ENCODE measurements at regions not wholly inside any gene's neighbourhood (a gene's known extent, or its start where the extent isn't known, plus 50 kb on each side); places are given as distances from the start of the nearest gene placed in this dataset.

DNA sequence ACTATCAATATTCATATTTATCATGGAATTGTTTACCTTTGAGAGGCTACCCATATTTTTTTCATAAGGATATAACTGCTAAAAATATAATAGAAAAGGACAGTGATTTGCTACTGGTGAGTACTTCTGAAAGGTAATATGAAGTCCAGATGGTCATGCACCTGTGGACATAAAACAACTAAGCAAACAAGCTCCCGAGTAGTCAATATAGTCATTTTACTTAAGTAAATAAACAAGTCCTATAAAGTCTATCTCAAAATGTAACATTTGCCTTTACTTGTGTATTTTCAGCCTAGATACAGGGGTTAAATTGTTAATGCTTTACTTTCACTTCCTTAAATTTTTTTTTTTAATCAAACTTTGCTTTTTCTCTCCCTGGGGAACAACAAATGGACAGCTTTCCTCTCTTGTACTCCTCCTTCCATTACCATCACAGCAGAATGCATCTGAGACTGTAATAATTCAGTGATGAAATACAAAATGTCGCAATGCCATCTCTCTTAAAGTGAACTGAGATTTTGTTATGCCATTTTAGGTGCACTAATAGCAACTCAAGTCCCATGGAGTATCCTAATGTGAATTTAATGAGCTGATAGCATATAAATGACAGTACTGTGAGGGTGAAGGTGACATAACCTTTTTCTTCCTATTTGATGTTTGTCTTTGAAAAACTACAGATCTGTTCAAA lies 1325.4 kb upstream of the ZEB2 start:
- DNase-seq: no peak

GRCh38 chr2:145841973-145842372 lies 1322.1 kb upstream of the ZEB2 start:
- no peak for DNase-seq

DNA sequence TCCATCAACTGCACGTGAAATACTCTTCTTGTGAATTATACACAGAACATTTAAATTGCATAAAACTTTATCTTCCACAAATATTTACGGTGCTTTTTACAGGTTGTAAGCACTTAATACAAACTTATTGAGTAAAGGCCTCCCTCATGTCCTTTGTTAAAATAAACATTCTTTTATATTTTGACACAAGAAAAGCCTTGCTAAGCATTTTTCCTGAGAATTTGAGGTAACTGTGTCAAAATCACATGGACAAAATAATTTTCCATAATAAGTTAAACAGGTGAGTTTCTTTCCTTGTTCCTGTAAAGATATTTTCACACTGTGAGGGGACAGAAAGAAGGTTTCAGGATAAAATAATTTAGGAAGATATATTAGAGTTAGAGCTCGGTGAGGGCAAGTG lies 1317.1 kb upstream of the ZEB2 start:
- DNase-seq: no peak

GRCh38 chr2:145835665-145836064 lies 1315.7 kb upstream of the ZEB2 start:
- DNase-seq: no peak

GRCh38 chr2:145832681-145833080 lies 1312.8 kb upstream of the ZEB2 start:
- DNase-seq: no peak

DNA sequence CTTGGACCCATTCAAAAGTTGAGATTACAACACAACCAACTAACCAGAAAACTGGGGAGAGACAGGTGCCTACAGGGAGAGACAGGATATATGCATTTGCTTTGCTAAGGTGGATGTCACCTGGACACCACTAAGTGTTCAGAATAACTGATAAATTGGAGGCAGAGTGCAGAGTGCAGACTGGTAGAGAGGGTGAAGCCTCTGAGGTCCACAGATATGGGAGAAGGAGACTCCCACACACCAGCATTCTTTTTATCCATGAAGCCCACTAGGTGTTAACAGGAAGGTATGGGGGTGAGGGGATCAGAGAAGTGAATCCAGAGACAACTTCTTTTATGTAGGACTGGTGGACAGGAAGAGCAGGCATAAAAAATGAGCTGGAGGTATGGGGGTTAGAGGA lies 1310.0 kb upstream of the ZEB2 start:
- no peak for DNase-seq

GRCh38 chr2:145827235-145827634 lies 1307.3 kb upstream of the ZEB2 start:
- no peak for DNase-seq

- no peak for DNase-seq
Measured at GRCh38 chr2:145824384-145824783, 1304.5 kb upstream of the ZEB2 start.

GRCh38 chr2:145822892-145823534 lies 1303.1 kb upstream of the ZEB2 start:
- DNase-seq: no peak

GRCh38 chr2:145820651-145821050 lies 1300.7 kb upstream of the ZEB2 start:
- no peak for DNase-seq

- DNase-seq: no peak
Measured at GRCh38 chr2:145818890-145819504, 1299.1 kb upstream of the ZEB2 start.

DNA sequence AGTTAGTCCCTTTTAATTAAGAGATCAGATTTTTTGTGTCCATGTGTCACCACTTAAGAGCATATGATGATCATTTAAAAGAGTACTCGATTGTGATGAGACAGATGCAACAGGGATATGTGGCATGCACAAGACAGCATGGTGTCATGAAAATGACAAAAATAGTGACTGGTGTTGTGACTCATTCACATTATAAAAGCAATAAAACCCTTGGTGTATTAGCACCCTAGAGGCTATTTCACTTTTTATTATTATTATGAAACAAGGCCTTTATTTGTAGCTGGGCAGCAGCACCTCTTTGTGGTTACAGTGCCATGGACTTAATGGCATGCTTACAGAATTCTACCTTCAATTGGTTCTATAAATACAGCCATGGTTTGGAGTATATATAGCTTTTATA lies 1296.0 kb upstream of the ZEB2 start:
- DNase-seq: no peak

DNA sequence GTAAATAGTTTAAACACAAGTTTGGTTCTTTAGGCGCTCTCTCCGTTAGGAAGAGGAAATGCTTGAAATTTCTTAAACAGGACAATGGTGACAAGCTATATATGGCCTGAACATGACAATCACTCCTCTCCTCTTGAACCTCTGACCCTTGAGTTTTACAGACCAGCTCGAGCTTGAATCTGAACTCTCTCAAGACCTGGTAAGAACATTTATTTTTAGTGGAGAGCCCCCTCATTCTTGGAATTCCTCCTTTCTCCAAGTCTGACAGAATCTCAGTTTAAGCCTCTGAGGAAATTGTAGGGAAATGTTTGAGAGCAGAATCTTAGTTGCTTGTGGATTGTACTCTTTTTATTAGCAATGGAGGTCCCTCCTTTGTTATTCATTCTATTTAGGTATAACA lies 1293.6 kb upstream of the ZEB2 start:
- no peak for DNase-seq

DNA sequence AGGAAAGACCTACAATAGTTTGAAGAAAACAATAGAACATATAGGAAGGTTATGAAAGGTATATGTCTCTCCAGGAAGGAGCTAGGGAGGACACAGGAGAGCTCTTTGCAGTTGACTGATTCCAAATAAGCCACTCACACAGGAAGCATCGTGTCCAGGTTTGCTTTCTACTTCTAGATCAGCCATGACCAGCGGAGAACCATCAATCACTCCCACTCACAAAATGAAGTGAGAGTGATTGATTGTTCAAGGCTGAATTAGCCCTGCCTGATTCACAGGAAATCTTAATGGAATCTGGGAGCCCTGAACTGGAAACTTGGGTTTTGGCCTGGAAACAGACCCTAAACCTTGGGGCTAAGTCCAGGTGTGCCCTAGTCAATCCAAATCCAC lies 1292.2 kb upstream of the ZEB2 start:
- DNase-seq: no peak

GRCh38 chr2:145811276-145812164 lies 1291.6 kb upstream of the ZEB2 start:
- no peak for DNase-seq

DNA sequence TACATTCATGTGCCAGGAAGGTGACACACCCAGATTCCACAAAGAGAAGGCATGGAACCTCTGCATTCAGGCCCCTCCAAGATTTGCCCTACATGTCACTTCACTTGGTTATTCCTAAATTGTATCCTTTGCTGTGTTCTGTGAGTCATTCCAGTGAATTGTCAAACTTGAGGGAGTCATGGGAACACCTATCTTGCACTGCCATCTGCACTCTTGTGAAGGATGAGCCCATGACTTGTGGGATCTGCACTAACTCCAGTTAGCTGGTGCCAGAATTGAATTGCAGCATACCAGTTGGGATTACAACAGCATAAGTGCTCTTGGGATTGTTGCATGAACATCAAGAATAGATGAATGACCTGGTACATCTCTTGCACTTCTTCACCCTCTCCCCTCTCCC lies 1288.0 kb upstream of the ZEB2 start:
- DNase-seq: no peak

GRCh38 chr2:145807554-145807953 lies 1287.6 kb upstream of the ZEB2 start:
- no peak for DNase-seq

DNA sequence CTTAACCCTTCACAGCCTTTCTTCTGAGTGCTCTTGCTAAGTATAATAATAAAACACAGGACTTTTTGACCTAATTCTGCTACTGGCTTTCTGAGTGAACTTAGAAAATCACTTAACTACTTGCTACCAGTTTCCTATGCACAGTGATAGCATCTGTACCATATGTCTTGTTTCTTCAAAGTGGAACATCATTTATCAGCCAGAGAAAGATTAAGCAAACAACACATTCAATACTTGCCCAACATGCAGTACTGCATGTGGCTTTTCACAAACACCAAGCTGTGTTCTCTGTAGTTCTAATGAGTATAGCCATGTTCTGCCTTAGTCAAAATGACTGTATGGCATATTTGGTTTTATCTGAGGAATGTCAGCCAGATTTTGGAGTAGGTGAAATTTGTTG lies 1286.6 kb upstream of the ZEB2 start:
- DNase-seq: no peak

GRCh38 chr2:145802133-145802532 lies 1282.2 kb upstream of the ZEB2 start:
- no peak for DNase-seq

DNA sequence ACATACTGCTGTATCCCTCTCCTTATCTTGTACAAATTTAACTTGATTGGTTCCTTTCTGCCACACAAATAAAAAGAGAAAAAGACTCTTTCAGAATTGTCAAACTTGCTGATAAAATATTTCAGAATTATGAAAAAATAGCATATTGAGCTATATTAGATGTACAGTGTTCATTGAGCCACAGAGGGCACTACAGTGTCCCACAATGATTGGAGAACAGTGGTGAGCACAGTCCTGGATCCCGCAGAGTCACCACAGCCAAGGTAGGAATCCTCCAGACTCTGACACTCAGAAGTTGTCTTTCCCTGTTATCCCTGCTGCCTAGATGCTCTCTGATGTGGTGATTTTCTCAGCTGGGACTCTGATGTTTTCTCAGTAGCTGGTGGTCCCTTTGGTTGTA lies 1281.3 kb upstream of the ZEB2 start:
- no peak for DNase-seq

DNA sequence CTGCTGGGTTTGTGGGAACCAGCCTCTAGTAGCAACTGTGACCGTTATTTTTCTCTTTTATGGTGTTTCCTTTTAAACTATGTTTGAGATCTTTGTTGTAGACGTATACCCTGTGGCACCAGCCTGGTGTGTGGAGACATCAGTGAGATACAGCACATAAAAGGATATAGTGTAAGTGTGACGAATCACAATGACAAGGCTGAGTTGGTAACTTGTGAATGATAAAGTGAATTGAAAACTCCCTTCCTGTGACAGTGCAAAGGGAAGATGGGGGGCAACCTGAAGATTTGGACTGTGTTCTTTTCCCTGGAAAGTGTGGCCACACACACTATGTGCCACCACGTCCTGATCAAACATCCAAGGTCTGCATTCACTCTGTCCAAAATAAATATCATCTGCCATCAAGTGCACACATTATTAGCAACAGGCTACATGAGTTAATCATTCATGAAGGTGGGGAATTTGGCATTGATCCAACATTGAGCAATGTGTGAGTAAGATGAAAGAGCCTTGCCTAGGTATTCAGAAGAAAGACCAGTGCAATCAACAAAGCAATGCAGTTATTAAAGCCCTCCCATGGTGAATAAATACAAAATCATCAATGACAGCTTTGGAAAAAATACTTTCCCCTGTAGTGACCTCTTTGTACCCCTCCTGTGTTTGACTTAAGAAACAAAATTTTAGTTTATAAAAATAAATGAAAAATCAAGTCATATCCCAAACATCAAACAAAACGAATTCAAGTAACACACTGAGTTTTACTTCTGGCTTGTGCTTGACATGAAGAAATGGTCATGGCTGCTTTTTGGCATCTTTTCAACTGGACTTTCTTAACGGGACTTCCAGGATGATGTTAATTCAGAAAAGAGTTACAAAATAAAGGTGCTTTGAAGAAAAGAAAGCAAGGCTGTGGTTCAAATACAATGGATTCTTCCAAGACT lies 1280.5 kb upstream of the ZEB2 start:
- no peak for DNase-seq

- DNase-seq: no peak
Measured at GRCh38 chr2:145799595-145800108, 1279.7 kb upstream of the ZEB2 start.
